RWPE2 (cell line): ENCODE measurements at regions not wholly inside any gene's neighbourhood (a gene's known extent, or its start where the extent isn't known, plus 50 kb on each side); places are given as distances from the start of the nearest gene placed in this dataset.

Experiments
- ATAC-seq: fragments of 200-7000 bp; cut with Tn5 transposase; 3 replicates; pipeline ENCODE4 v1.9.1; 2021; ENCODE audit warnings: low read depth
- DNase-seq: peaks from one replicate; pipeline ENCODE4 v3.0.0-alpha.2; 2020; ENCODE audit warnings: low spot score
- H3K27ac ChIP-seq: fragments of 450-650 bp; 2 replicates; pipeline ENCODE4 v1.5.1; 2017; ENCODE audit warnings: mild to moderate bottlenecking; ENCODE audit not compliant: poor library complexity, severe bottlenecking
- H3K27me3 ChIP-seq: fragments of 250-450 bp; sonication (Bioruptor Pico); 2 replicates; pipeline ENCODE4 v1.5.1; 2021; ENCODE audit warnings: mild to moderate bottlenecking, moderate library complexity; ENCODE audit not compliant: insufficient read depth, poor library complexity, severe bottlenecking
- H3K36me3 ChIP-seq: fragments of 250-450 bp; sonication (Bioruptor Pico); 2 replicates; pipeline ENCODE4 v1.5.1; 2020; ENCODE audit warnings: low read depth, mild to moderate bottlenecking, moderate library complexity
- H3K4me1 ChIP-seq: fragments of 250-450 bp; sonication (Bioruptor Pico); 2 replicates; pipeline ENCODE4 v1.5.1; 2021; ENCODE audit warnings: mild to moderate bottlenecking, moderate library complexity; ENCODE audit not compliant: insufficient read depth, poor library complexity, severe bottlenecking
- H3K4me3 ChIP-seq: fragments of 250-450 bp; sonication (Bioruptor Pico); 2 replicates; pipeline ENCODE4 v1.5.1; 2021; ENCODE audit warnings: mild to moderate bottlenecking, moderate library complexity; ENCODE audit not compliant: severe bottlenecking
- H3K9me3 ChIP-seq: fragments of 250-450 bp; sonication (Bioruptor Pico); 2 replicates; pipeline ENCODE4 v1.5.1; 2021; ENCODE audit warnings: mild to moderate bottlenecking, moderate library complexity; ENCODE audit not compliant: severe bottlenecking
- CTCF ChIP-seq: fragments of 450-650 bp; IDR thresholded peaks from one replicate; pipeline ENCODE4 v1.5.1; 2017; ENCODE audit warnings: mild to moderate bottlenecking, moderate library complexity; ENCODE audit not compliant: poor library complexity, severe bottlenecking

GRCh38 chr9:31719262-31719661 lies 665.2 kb upstream of the ACO1 start:
- Histone ChIP-seq H3K27me3 (no peaks in the 10 kb centered on the region), H3K4me1 (no peaks in the 10 kb centered on the region), H3K27ac (no peak overlapping the region), H3K36me3 (no peaks in the 10 kb centered on the region), H3K4me3 (no peak overlapping the region), H3K9me3 (no peaks in the 10 kb centered on the region)
- DNase-seq (no peak), ATAC-seq (no peak)
- no peak for TF ChIP-seq CTCF

- TF ChIP-seq CTCF = no peak
- Histone ChIP-seq H3K9me3 (no peaks in the 10 kb centered on the region), H3K4me1 (no peaks in the 10 kb centered on the region), H3K27me3 (no peaks in the 10 kb centered on the region), H3K36me3 (no peaks in the 10 kb centered on the region), H3K27ac (no peak overlapping the region), H3K4me3 (no peak overlapping the region)
- DNase-seq (no peak), ATAC-seq (no peak)
Observed at GRCh38 chr9:31730398-31730797, 654.0 kb upstream of the ACO1 start.

- TF ChIP-seq CTCF = no peak
- H3K4me3 ChIP-seq = no peak overlapping the region
- no peaks in the 10 kb centered on the region for H3K27me3 ChIP-seq
- H3K9me3 ChIP-seq = no peaks in the 10 kb centered on the region
- H3K27ac ChIP-seq = no peak overlapping the region
- no peak for DNase-seq
- 0 out of 3 replicates have a peak, but pooled peaks have one; percentile 19 for ATAC-seq
- H3K4me1 ChIP-seq = no peaks in the 10 kb centered on the region
- no peaks in the 10 kb centered on the region for H3K36me3 ChIP-seq
Observed at GRCh38 chr9:31733166-31733565, 651.3 kb upstream of the ACO1 start.

GRCh38 chr9:31736581-31737179 lies 647.8 kb upstream of the ACO1 start:
- no peaks in the 10 kb centered on the region for H3K9me3 ChIP-seq
- no peak overlapping the region for H3K4me3 ChIP-seq
- no peak overlapping the region for H3K27ac ChIP-seq
- DNase-seq (no peak), ATAC-seq (no peak)
- H3K27me3 ChIP-seq = no peaks in the 10 kb centered on the region
- H3K4me1 ChIP-seq = no peaks in the 10 kb centered on the region
- no peaks in the 10 kb centered on the region for H3K36me3 ChIP-seq
- TF ChIP-seq CTCF = no peak

GRCh38 chr9:31740705-31741104 lies 643.7 kb upstream of the ACO1 start:
- ATAC-seq (no peak), DNase-seq (no peak)
- Histone ChIP-seq H3K4me1 (no peaks in the 10 kb centered on the region), H3K27ac (no peak overlapping the region), H3K9me3 (no peaks in the 10 kb centered on the region), H3K36me3 (no peaks in the 10 kb centered on the region), H3K4me3 (no peak overlapping the region), H3K27me3 (no peaks in the 10 kb centered on the region)
- no peak for TF ChIP-seq CTCF
